ENCODE measurements at regions not wholly inside any gene's neighbourhood (a gene's known extent, or its start where the extent isn't known, plus 50 kb on each side); places are given as distances from the start of the nearest gene placed in this dataset.

- no peak for TF ChIP-seq CTCF (IDR thresholded peaks at IDR 0.05; ENCODE audit: poor library complexity)
- no peak for TF ChIP-seq EZH2 (IDR thresholded peaks at IDR 0.05; ENCODE audit: borderline replicate concordance)
Observed at GRCh38 chr17:71376933-71377332, 743.9 kb upstream of the SOX9 start.

All from hepatocyte (in vitro differentiated cells).